ENCODE measurements at regions not wholly inside any gene's neighbourhood (a gene's known extent, or its start where the extent isn't known, plus 50 kb on each side); places are given as distances from the start of the nearest gene placed in this dataset.

- no peak for TF ChIP-seq JUND (IDR thresholded peaks at IDR 0.05)
- no peak for TF ChIP-seq RXRA (IDR thresholded peaks at IDR 0.05)
- TF ChIP-seq GABPA (IDR thresholded peaks at IDR 0.05 in 1 of 2, conservative IDR thresholded peaks at IDR 0.05 in 1 of 2), result no peak
- no peak for TF ChIP-seq FOXA1 (IDR thresholded peaks at IDR 0.05)
- no peak for TF ChIP-seq RAD21 (IDR thresholded peaks at IDR 0.05)
- no peak for TF ChIP-seq TAF1 (conservative IDR thresholded peaks at IDR 0.05)
- Histone ChIP-seq H3K9ac (ENCODE audit: low read depth in 1 of 2, low read length in 2 of 2) (no peak overlapping the region), H3K4me1 (ENCODE audit: control insufficient read depth in 4 of 4, insufficient read depth in 4 of 4, low read length in 3 of 4) (no peaks in the 10 kb centered on the region), H3K4me3 (ENCODE audit: low read depth in 1 of 3, low read length in 3 of 3) (no peak overlapping the region), H3K9me3 (ENCODE audit: control insufficient read depth in 4 of 4, low read length in 3 of 4) (no peaks in the 10 kb centered on the region), H3K27me3 (ENCODE audit: control insufficient read depth in 4 of 4, insufficient read depth in 4 of 4, low read length in 3 of 4) (no peaks in the 10 kb centered on the region), H3K36me3 (ENCODE audit: control insufficient read depth in 4 of 4, insufficient read depth in 3 of 4, low read depth in 1 of 4, low read length in 3 of 4) (no peaks in the 10 kb centered on the region), H3K27ac (ENCODE audit: low read depth in 1 of 2, low read length in 2 of 2) (no peak overlapping the region)
- 77% methylated on average over 1 of the region's 1 CpG for WGBS
- DNase-seq (ENCODE audit: low spot score), result no peak
Observed at GRCh38 chr11:92278791-92279433, 54.3 kb downstream of the FAT3 start.

DNA sequence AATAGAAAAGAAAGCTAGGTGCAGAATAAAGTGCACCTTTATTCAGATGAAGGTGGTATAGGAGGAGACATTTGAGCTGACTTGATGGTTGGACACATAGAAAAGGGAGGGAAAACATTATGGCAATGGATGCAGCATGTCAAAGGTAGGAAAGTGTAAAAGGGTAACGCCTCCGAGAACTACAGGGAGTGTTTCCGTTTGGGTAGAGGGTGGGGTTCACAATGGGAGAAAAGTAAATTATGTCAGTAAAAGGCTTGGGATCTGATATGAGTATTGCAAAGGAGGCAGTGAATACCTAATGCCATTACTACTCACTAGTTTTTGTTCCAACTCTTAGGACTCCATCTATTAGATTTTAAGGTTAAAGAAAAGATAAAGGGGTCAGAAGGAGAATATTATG lies 59.5 kb downstream of the FAT3 start:
- Histone ChIP-seq H3K27me3 (ENCODE audit: control insufficient read depth in 4 of 4, insufficient read depth in 4 of 4, low read length in 3 of 4) (no peaks in the 10 kb centered on the region), H3K4me1 (ENCODE audit: control insufficient read depth in 4 of 4, insufficient read depth in 4 of 4, low read length in 3 of 4) (no peaks in the 10 kb centered on the region), H3K27ac (ENCODE audit: low read depth in 1 of 2, low read length in 2 of 2) (no peak overlapping the region), H3K4me3 (ENCODE audit: low read depth in 1 of 3, low read length in 3 of 3) (no peak overlapping the region), H3K9ac (ENCODE audit: low read depth in 1 of 2, low read length in 2 of 2) (no peak overlapping the region), H3K36me3 (ENCODE audit: control insufficient read depth in 4 of 4, insufficient read depth in 3 of 4, low read depth in 1 of 4, low read length in 3 of 4) (no peaks in the 10 kb centered on the region), H3K9me3 (ENCODE audit: control insufficient read depth in 4 of 4, low read length in 3 of 4) (no peaks in the 10 kb centered on the region)
- 68% methylated on average over 3 of the region's 3 CpGs for WGBS
- TF ChIP-seq NR2F2 (IDR thresholded peaks at IDR 0.05), result no peak
- no peak for TF ChIP-seq RXRA (IDR thresholded peaks at IDR 0.05)
- no peak for TF ChIP-seq TAF1 (conservative IDR thresholded peaks at IDR 0.05)
- no peak for TF ChIP-seq ATF3 (IDR thresholded peaks at IDR 0.05)
- TF ChIP-seq HNF4G (IDR thresholded peaks at IDR 0.05), result no peak
- no peak for TF ChIP-seq REST (IDR thresholded peaks at IDR 0.05)
- no peak for TF ChIP-seq HNF4A (conservative IDR thresholded peaks at IDR 0.05)
- TF ChIP-seq EGR1 (IDR thresholded peaks at IDR 0.05; ENCODE audit: low read depth in 2 of 2), result no peak
- no peak for TF ChIP-seq GABPA (IDR thresholded peaks at IDR 0.05 in 1 of 2, conservative IDR thresholded peaks at IDR 0.05 in 1 of 2)
- TF ChIP-seq FOXA1 (IDR thresholded peaks at IDR 0.05), result no peak
- no peak for TF ChIP-seq SP1 (IDR thresholded peaks at IDR 0.05)
- no peak for TF ChIP-seq JUND (IDR thresholded peaks at IDR 0.05)
- no peak for DNase-seq (ENCODE audit: low spot score)

DNA sequence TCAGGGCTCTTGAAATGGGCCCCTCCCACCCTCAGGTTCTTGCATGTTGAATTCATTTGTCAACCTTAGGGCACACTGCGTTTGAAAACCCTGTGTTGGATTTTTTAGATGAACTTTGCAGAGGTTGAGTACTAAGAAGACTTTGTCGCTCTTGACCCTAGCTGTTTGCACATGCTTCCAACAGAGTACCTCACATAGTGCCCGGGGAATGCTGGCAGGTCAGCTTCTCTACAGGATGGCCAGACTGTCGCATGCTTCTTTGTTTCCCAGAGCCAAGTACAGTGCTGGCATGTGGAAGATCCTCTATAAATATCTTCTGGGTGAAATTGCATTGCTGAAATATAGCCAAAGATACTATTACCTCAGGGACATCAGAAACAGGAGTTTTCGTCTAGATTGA lies 59.9 kb downstream of the FAT3 start:
- Histone ChIP-seq H3K4me1 (ENCODE audit: control insufficient read depth in 4 of 4, insufficient read depth in 4 of 4, low read length in 3 of 4) (no peaks in the 10 kb centered on the region), H3K27me3 (ENCODE audit: control insufficient read depth in 4 of 4, insufficient read depth in 4 of 4, low read length in 3 of 4) (no peaks in the 10 kb centered on the region), H3K9me3 (ENCODE audit: control insufficient read depth in 4 of 4, low read length in 3 of 4) (no peaks in the 10 kb centered on the region), H3K36me3 (ENCODE audit: control insufficient read depth in 4 of 4, insufficient read depth in 3 of 4, low read depth in 1 of 4, low read length in 3 of 4) (no peaks in the 10 kb centered on the region), H3K9ac (ENCODE audit: low read depth in 1 of 2, low read length in 2 of 2) (no peak overlapping the region), H3K27ac (ENCODE audit: low read depth in 1 of 2, low read length in 2 of 2) (no peak overlapping the region), H3K4me3 (ENCODE audit: low read depth in 1 of 3, low read length in 3 of 3) (no peak overlapping the region)
- no peak for DNase-seq (ENCODE audit: low spot score)
- 63% methylated on average over 5 of the region's 5 CpGs for WGBS
- TF ChIP-seq ZBTB33 (IDR thresholded peaks at IDR 0.05), result no peak
- no peak for TF ChIP-seq FOXA2 (IDR thresholded peaks at IDR 0.05)
- TF ChIP-seq HNF4A (conservative IDR thresholded peaks at IDR 0.05), result no peak
- no peak for TF ChIP-seq JUND (IDR thresholded peaks at IDR 0.05)
- TF ChIP-seq FOXA1 (IDR thresholded peaks at IDR 0.05), result no peak
- no peak for TF ChIP-seq MAX (IDR thresholded peaks at IDR 0.05)
- TF ChIP-seq TAF1 (conservative IDR thresholded peaks at IDR 0.05), result no peak
- TF ChIP-seq ATF3 (IDR thresholded peaks at IDR 0.05), result no peak
- no peak for TF ChIP-seq EGR1 (IDR thresholded peaks at IDR 0.05; ENCODE audit: low read depth in 2 of 2)
- no peak for TF ChIP-seq NR2F2 (IDR thresholded peaks at IDR 0.05)
- TF ChIP-seq HNF4G (IDR thresholded peaks at IDR 0.05), result no peak
- no peak for TF ChIP-seq YY1 (IDR thresholded peaks at IDR 0.05)
- TF ChIP-seq REST (IDR thresholded peaks at IDR 0.05), result no peak
- TF ChIP-seq RAD21 (IDR thresholded peaks at IDR 0.05), result no peak

All from liver (tissue), 7 donors.